Adrenal gland (tissue), 9 donors: ENCODE measurements at regions not wholly inside any gene's neighbourhood (a gene's known extent, or its start where the extent isn't known, plus 50 kb on each side); places are given as distances from the start of the nearest gene placed in this dataset.

Experiments used
- DNase-seq, 7 donors: peaks; one replicate each; pipeline ENCODE4 v3.0.0-alpha.2; 2019 to 2020
- H3K27ac ChIP-seq, 5 donors: fragments of 200-600 bp; sonication (generic) in 4 of 5; 1 replicate in 3 of 5; 2 replicates in 2 of 5; pipeline versions ENCODE4 v1.5.1 to v1.8.0; 2016 to 2020; ENCODE audit warnings: mild to moderate bottlenecking in 1 of 5
- H3K27me3 ChIP-seq: fragments of 200-600 bp; 2 replicates; pipeline ENCODE4 v1.8.0; 2021
- H3K36me3 ChIP-seq, 2 donors: fragments of 200-600 bp; replicated peaks in 1 of 2; 1 replicate in 1 of 2; 2 replicates in 1 of 2; pipeline versions ENCODE4 v1.5.1 to v1.8.0; 2018 to 2022
- H3K4me1 ChIP-seq, 2 donors: fragments of 200-600 bp; replicated peaks in 1 of 2; 1 replicate in 1 of 2; 2 replicates in 1 of 2; pipeline versions ENCODE4 v1.5.1 to v1.8.0; 2018 to 2021
- H3K4me3 ChIP-seq, 4 donors: fragments of 200-600 bp; sonication (generic) in 3 of 4; one replicate each; pipeline ENCODE4 v1.5.1; 2016 to 2018
- H3K9me3 ChIP-seq, 3 donors: fragments of 200-600 bp; sonication (generic) in 1 of 3; replicated peaks in 1 of 3; 1 replicate in 2 of 3; 2 replicates in 1 of 3; pipeline versions ENCODE4 v1.5.1 to v1.8.0; 2016 to 2021
- POLR2A ChIP-seq, 2 donors: fragments of 450-650 bp; IDR thresholded peaks; one replicate each; pipeline ENCODE4 v1.6.1; 2017; ENCODE audit warnings: antibody characterized with exemption in 2 of 2, mild to moderate bottlenecking in 2 of 2, moderate library complexity in 1 of 2
- WGBS, 4 donors: extraction: QIAGEN DNeasy Blood & Tissue Kit in 2 of 4; methylation state at CpG; one replicate each; pipeline versions ENCODE4 v1.1.5 to v1.1.7; 2013 to 2017; 5-methylcytosine and 5-hydroxymethylcytosine counted together
- intact Hi-C, 2 donors: fragments of 100-400 bp; cut with DNase I; formaldehyde crosslinking; loops; one replicate each; pipeline versions ENCODE4 v1.14.1 to v1.15.0; 2022 to 2023
- TF ChIP-seq, protein P1 (sequence below), 6 experiments: fragments of 450-650 bp in 4 of 6; fragments of 200-600 bp in 2 of 6; sonication (generic) in 1 of 6; IDR thresholded peaks; 1 replicate in 5 of 6; 2 replicates in 1 of 6; pipeline versions ENCODE4 v1.5.1 to v1.8.0; 2016 to 2021; ENCODE audit warnings: antibody characterized with exemption in 6 of 6, mild to moderate bottlenecking in 2 of 6, moderate library complexity in 1 of 6
- donor health status: healthy with polysubstance abuse.
- donor health status: Bipolar disorder and iron deficiency.
- donor health status: DM: yes; HTN: yes; CAD: no.
- donor health status: DM: no; HTN: no; CAD: no.
- donor health status: DM: no; HTN: no; CAD: no.

DNA sequence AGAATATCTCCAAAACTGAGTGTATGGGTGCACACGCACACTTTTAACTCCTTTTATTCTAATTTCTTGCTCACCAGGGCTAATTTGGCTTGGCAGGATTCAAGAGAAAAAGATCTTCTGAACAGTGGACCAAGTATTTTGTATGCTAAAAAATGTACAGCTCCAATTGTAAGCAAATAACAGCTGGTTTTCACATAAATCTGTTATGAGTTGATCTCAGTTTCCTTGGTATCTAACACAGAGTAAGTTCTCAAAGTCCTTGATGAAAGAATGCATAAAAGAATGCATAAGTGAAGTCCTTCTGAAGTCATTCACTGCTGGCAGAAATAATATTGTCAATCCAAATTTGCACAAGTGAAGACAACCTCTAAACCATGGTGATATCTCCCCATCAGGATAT, 213.0 kb downstream of the OMA1 start:
- Histone ChIP-seq H3K9me3 (no peaks in the 10 kb centered on the region), H3K27me3 (no peaks in the 10 kb centered on the region), H3K36me3 (no peaks in the 10 kb centered on the region), H3K4me3 (no peak overlapping the region), H3K27ac (no peak overlapping the region), H3K4me1 (no peaks in the 10 kb centered on the region)
- 84 to 93% (median 92%) methylated on average over 1 of the region's 1 CpG for WGBS, 4 donors
- TF ChIP-seq, protein P1, sequence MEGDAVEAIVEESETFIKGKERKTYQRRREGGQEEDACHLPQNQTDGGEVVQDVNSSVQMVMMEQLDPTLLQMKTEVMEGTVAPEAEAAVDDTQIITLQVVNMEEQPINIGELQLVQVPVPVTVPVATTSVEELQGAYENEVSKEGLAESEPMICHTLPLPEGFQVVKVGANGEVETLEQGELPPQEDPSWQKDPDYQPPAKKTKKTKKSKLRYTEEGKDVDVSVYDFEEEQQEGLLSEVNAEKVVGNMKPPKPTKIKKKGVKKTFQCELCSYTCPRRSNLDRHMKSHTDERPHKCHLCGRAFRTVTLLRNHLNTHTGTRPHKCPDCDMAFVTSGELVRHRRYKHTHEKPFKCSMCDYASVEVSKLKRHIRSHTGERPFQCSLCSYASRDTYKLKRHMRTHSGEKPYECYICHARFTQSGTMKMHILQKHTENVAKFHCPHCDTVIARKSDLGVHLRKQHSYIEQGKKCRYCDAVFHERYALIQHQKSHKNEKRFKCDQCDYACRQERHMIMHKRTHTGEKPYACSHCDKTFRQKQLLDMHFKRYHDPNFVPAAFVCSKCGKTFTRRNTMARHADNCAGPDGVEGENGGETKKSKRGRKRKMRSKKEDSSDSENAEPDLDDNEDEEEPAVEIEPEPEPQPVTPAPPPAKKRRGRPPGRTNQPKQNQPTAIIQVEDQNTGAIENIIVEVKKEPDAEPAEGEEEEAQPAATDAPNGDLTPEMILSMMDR (IDR thresholded peaks at IDR 0.05), result no peak
- TF ChIP-seq POLR2A (IDR thresholded peaks at IDR 0.05), result no peak
- DNase-seq, result no peak
- intact Hi-C loops, result no loop called here

GRCh38 chr1:58331156-58331555, 215.4 kb downstream of the OMA1 start:
- H3K27me3 ChIP-seq, result no peaks in the 10 kb centered on the region
- TF ChIP-seq, protein P1 (IDR thresholded peaks at IDR 0.05), result no peak
- TF ChIP-seq POLR2A (IDR thresholded peaks at IDR 0.05), result no peak
- no peak overlapping the region for H3K27ac ChIP-seq
- H3K9me3 ChIP-seq, result no peaks in the 10 kb centered on the region
- H3K36me3 ChIP-seq, result no peaks in the 10 kb centered on the region
- no peaks in the 10 kb centered on the region for H3K4me1 ChIP-seq
- DNase-seq, result no peak
- intact Hi-C loops, result no loop called here
- WGBS, 4 donors, result 87 to 97% (median 92%) methylated on average over 1 of the region's 1 CpG
- no peak overlapping the region for H3K4me3 ChIP-seq

DNA sequence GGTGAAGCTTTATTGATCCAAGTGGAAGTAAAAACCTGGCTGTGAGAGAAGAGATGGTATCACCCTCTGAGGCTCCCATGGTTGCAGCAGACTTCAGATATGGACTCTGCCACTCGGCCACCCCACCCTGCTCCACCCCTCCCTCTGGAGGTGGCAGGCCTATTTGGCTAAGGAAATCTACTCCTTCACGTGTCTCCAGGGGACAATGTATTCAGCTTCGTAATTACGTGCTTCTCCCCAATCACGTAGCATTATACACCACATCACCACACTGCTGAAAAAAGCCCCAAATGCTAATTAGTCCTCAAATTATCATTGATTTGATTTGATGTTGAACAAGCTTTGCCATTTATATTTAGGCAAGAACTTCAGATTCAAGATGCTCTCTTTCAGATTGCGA, 220.7 kb downstream of the OMA1 start:
- Histone ChIP-seq H3K36me3 (no peaks in the 10 kb centered on the region), H3K4me3 (no peak overlapping the region), H3K27me3 (no peaks in the 10 kb centered on the region), H3K9me3 (no peaks in the 10 kb centered on the region), H3K27ac (no peak overlapping the region), H3K4me1 (no peaks in the 10 kb centered on the region)
- TF ChIP-seq, protein P1 (IDR thresholded peaks at IDR 0.05), result no peak
- TF ChIP-seq POLR2A (IDR thresholded peaks at IDR 0.05), result no peak
- intact Hi-C loops, result no loop called here
- WGBS, 4 donors, result 69 to 84% (median 82%) methylated on average over 6 of the region's 6 CpGs
- DNase-seq, result no peak

GRCh38 chr1:58324558-58324957, 222.0 kb downstream of the OMA1 start:
- no peak overlapping the region for H3K27ac ChIP-seq
- H3K4me3 ChIP-seq, result no peak overlapping the region
- no peaks in the 10 kb centered on the region for H3K36me3 ChIP-seq
- no peaks in the 10 kb centered on the region for H3K4me1 ChIP-seq
- DNase-seq, result no peak
- TF ChIP-seq, protein P1 (IDR thresholded peaks at IDR 0.05), result no peak
- no peak for TF ChIP-seq POLR2A (IDR thresholded peaks at IDR 0.05)
- WGBS, 4 donors, result 72 to 92% (median 85%) methylated on average over 2 of the region's 2 CpGs
- H3K9me3 ChIP-seq, result no peaks in the 10 kb centered on the region
- intact Hi-C loops, result no loop called here
- H3K27me3 ChIP-seq, result no peaks in the 10 kb centered on the region
